Kidney epithelial cell (primary cell): ENCODE measurements at regions not wholly inside any gene's neighbourhood (a gene's known extent, or its start where the extent isn't known, plus 50 kb on each side); places are given as distances from the start of the nearest gene placed in this dataset.
A peak's percentile ranks its signal among the peaks of the same experiment; 100 is the strongest.

Source experiments
- DNase-seq: peaks from one replicate; pipeline ENCODE4 v3.0.0-alpha.2; 2010; ENCODE audit warnings: low read depth
- H3K27me3 ChIP-seq: 2 replicates; pipeline ENCODE4 v1.6.0; 2011; ENCODE audit warnings: low read length; ENCODE audit not compliant: control insufficient read depth, insufficient read depth
- H3K36me3 ChIP-seq: 2 replicates; pipeline ENCODE4 v1.5.1; 2011; ENCODE audit warnings: low read length; ENCODE audit not compliant: control insufficient read depth, insufficient read depth
- H3K4me3 ChIP-seq: 2 replicates; pipeline ENCODE4 v1.5.1; 2011; ENCODE audit warnings: low read depth, mild to moderate bottlenecking, control low read depth, low read length
- CTCF ChIP-seq: IDR thresholded peaks from 2 replicates; pipeline ENCODE4 v1.5.1; 2011; ENCODE audit warnings: mild to moderate bottlenecking, moderate library complexity, low read length, control low read depth, inconsistent platforms; ENCODE audit not compliant: insufficient read depth, poor library complexity, severe bottlenecking

- no peaks in the 10 kb centered on the region for H3K27me3 ChIP-seq
- TF ChIP-seq CTCF = no peak
- no peaks in the 10 kb centered on the region for H3K36me3 ChIP-seq
- DNase-seq = no peak
- H3K4me3 ChIP-seq = no peak overlapping the region
These were observed 94.7 kb upstream of the ZNF366 start for GRCh38 chr5:72601861-72602260.

- Histone ChIP-seq H3K36me3 (no peaks in the 10 kb centered on the region), H3K4me3 (no peak overlapping the region), H3K27me3 (no peaks in the 10 kb centered on the region)
- DNase-seq = peak; percentile 75
- TF ChIP-seq CTCF = no peak
These were observed 93.3 kb upstream of the ZNF366 start for GRCh38 chr5:72600391-72600981.

DNA sequence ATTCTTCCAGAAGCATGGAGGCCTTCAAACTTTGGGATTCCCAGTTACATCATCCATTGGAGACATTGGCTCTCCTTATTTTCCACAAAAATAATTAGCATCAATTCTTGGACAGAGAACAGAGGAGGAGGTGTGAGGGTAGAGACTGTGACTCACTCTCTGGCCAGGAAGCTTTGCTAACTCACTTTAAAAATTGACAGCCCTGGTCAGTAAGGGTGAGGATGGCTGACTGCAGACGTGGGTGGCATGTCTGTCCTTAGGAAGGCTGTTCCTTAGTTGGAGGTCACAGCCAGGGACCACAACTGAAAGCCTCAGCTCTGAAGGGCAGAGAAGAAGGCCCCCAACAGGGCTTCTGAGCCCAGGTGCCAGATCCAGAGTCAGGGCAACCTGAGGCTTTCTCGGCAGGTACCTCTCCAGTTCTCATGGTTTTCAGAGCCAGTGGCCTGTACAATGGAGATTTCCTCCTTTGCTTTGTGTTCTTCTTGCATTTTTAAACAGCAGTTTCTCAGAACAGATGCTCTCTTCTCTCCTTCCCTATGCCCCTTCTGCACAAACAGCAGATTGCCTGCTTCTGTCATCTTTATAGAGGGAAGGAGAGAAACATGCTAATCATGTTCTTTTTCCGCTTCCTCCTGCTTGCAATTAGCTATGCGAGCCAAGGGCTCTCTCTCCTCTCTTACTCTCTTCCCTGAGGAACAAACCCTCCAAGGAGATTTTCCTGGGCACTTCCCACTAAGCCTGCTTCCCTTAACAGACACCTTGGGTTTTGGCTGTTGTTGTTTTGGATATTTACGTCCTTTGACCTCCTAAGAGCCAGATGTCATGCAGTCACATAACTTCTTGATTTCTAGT is 92.5 kb upstream of the ZNF366 start:
- peak; percentile 38 for DNase-seq
- Histone ChIP-seq H3K27me3 (no peaks in the 10 kb centered on the region), H3K4me3 (no peak overlapping the region), H3K36me3 (no peaks in the 10 kb centered on the region)
- no peak for TF ChIP-seq CTCF

DNA sequence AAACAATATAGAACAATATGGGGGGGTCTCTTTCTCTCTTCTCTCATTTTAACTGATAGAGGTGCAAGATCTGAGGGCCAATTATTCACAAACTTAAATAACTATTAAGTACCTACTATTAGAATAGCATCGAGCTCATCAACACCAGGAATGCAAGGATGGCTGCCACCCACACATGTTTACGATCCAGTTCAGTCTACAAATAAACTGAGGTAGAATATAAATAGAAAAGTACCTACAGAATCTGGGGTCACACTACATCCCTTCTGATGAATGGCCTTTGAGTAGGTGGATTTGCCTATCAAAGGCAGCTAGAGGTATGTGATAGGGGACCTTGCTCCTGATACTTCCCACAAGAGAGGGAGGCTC is 91.8 kb upstream of the ZNF366 start:
- no peaks in the 10 kb centered on the region for H3K27me3 ChIP-seq
- no peak for DNase-seq
- no peak for TF ChIP-seq CTCF
- no peak overlapping the region for H3K4me3 ChIP-seq
- H3K36me3 ChIP-seq = no peaks in the 10 kb centered on the region

GRCh38 chr5:72598401-72599064 is 91.3 kb upstream of the ZNF366 start:
- Histone ChIP-seq H3K4me3 (no peak overlapping the region), H3K27me3 (no peaks in the 10 kb centered on the region), H3K36me3 (no peaks in the 10 kb centered on the region)
- no peak for TF ChIP-seq CTCF
- DNase-seq = no peak
